ENCODE measurements at regions not wholly inside any gene's neighbourhood (a gene's known extent, or its start where the extent isn't known, plus 50 kb on each side); places are given as distances from the start of the nearest gene placed in this dataset.

DNA sequence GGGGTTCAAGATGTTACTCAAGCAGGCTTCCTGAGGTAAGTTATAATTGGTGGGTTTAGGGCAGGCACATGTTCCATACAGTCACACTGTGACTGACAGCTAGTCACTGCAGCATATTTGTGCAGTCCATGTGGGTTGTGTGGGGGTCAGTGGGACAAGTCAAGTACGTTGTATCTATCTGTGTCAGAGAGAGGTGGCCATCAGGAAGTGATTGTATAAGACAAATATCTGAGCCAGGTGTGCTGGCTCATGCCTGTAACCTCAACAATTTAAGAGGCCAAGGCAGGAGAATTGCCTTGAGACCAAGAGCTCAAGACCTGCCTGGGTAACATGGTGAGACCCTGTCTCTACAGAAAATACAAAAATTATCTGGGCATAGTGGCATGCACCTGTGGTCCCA, 509.3 kb downstream of the CENPC start:
- TF ChIP-seq, protein P1, sequence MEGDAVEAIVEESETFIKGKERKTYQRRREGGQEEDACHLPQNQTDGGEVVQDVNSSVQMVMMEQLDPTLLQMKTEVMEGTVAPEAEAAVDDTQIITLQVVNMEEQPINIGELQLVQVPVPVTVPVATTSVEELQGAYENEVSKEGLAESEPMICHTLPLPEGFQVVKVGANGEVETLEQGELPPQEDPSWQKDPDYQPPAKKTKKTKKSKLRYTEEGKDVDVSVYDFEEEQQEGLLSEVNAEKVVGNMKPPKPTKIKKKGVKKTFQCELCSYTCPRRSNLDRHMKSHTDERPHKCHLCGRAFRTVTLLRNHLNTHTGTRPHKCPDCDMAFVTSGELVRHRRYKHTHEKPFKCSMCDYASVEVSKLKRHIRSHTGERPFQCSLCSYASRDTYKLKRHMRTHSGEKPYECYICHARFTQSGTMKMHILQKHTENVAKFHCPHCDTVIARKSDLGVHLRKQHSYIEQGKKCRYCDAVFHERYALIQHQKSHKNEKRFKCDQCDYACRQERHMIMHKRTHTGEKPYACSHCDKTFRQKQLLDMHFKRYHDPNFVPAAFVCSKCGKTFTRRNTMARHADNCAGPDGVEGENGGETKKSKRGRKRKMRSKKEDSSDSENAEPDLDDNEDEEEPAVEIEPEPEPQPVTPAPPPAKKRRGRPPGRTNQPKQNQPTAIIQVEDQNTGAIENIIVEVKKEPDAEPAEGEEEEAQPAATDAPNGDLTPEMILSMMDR (conservative IDR thresholded peaks at IDR 0.05 in 1 of 2, IDR thresholded peaks at IDR 0.05 in 1 of 2; ENCODE audit: extremely low read depth in 1 of 2, insufficient read depth in 1 of 2, low read depth in 1 of 2, low read length in 2 of 2), result no peak
- no peak for TF ChIP-seq EZH2 (IDR thresholded peaks at IDR 0.05; ENCODE audit: borderline replicate concordance, low read length)
